Psoas muscle (tissue), 7 donors: ENCODE measurements at regions not wholly inside any gene's neighbourhood (a gene's known extent, or its start where the extent isn't known, plus 50 kb on each side); places are given as distances from the start of the nearest gene placed in this dataset.

ENCODE experiments used
- ATAC-seq, 4 donors: fragments of 200-7000 bp; cut with Tn5 transposase; one replicate each; pipeline ENCODE4 v1.9.1; 2020; ENCODE audit warnings: moderate library complexity in 3 of 4, mild to moderate bottlenecking in 2 of 4
- DNase-seq, 2 donors: peaks; one replicate each; pipeline ENCODE4 v3.0.0-alpha.2; 2020
- H3K27ac ChIP-seq: fragments of 200-600 bp; one replicate; pipeline ENCODE4 v1.8.0; 2022
- H3K27me3 ChIP-seq, 3 donors: fragments of 200-600 bp in 1 of 3; one replicate each; pipeline versions ENCODE4 v1.6.1 to v1.8.0; 2013 to 2022; ENCODE audit warnings: low read length in 2 of 3, mild to moderate bottlenecking in 2 of 3, moderate library complexity in 1 of 3; ENCODE audit not compliant: insufficient read depth in 3 of 3
- H3K36me3 ChIP-seq, 2 donors: fragments of 200-600 bp in 1 of 2; one replicate each; pipeline versions ENCODE4 v1.6.1 to v1.8.0; 2013 to 2022; ENCODE audit warnings: low read depth in 1 of 2, mild to moderate bottlenecking in 1 of 2, moderate library complexity in 1 of 2; ENCODE audit not compliant: insufficient read depth in 1 of 2
- H3K4me1 ChIP-seq: fragments of 200-600 bp; one replicate; pipeline ENCODE4 v1.8.0; 2022
- H3K4me3 ChIP-seq: fragments of 200-600 bp; one replicate; pipeline ENCODE4 v1.8.0; 2022; ENCODE audit warnings: mild to moderate bottlenecking
- H3K9me3 ChIP-seq: fragments of 200-600 bp; one replicate; pipeline ENCODE4 v1.8.0; 2022
- WGBS, 3 donors: extraction: QIAGEN DNeasy Blood & Tissue Kit; methylation state at CpG; one replicate each; pipeline versions ENCODE4 v1.1.6 to v1.1.7; 2013; 5-methylcytosine and 5-hydroxymethylcytosine counted together
- intact Hi-C, 2 donors: fragments of 100-400 bp; cut with DNase I; formaldehyde crosslinking; loops; one replicate each; pipeline versions ENCODE4 v1.11.0 to v1.14.2; 2022
- TF ChIP-seq, protein P1 (sequence below): fragments of 200-600 bp; IDR thresholded peaks from one replicate; pipeline ENCODE4 v1.8.0; 2022; ENCODE audit warnings: antibody characterized with exemption
- donor health status: healthy with polysubstance abuse.
- donor health status: DM: no; HTN: no; CAD: no; lungs with moderate emphysema.
- donor health status: Bipolar disorder and iron deficiency.
- donor health status: healthy.
- donor health status: DM: yes; HTN: yes; CAD: no.
- donor health status: DM: no; HTN: no; CAD: no.
- donor health status: DM: yes; HTN: yes; CAD: no.

DNA sequence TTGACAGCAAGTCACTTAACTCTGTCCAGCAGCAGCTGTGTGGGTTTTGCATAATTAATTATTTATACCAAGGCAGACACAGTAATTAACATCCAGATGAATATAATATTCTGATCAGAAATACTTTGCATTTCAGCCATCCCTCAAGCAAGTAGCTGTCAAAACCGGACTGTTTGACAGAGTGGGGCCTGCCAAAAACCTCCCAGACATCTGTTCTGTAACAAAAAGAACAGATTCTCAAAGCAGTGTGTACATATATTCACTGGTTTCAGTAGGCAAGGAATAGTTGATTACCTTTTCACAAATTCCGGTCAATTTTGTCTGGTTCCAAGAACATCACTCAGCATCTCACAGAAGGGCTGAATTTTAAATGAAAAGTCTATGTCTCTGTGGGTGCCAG, 291.6 kb downstream of the CMPK2 start:
- TF ChIP-seq, protein P1, sequence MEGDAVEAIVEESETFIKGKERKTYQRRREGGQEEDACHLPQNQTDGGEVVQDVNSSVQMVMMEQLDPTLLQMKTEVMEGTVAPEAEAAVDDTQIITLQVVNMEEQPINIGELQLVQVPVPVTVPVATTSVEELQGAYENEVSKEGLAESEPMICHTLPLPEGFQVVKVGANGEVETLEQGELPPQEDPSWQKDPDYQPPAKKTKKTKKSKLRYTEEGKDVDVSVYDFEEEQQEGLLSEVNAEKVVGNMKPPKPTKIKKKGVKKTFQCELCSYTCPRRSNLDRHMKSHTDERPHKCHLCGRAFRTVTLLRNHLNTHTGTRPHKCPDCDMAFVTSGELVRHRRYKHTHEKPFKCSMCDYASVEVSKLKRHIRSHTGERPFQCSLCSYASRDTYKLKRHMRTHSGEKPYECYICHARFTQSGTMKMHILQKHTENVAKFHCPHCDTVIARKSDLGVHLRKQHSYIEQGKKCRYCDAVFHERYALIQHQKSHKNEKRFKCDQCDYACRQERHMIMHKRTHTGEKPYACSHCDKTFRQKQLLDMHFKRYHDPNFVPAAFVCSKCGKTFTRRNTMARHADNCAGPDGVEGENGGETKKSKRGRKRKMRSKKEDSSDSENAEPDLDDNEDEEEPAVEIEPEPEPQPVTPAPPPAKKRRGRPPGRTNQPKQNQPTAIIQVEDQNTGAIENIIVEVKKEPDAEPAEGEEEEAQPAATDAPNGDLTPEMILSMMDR, result no peak
- Histone ChIP-seq H3K9me3 (no peaks in the 10 kb centered on the region), H3K36me3 (no peaks in the 10 kb centered on the region), H3K4me3 (no peak overlapping the region), H3K27me3 (no peaks in the 10 kb centered on the region), H3K4me1 (no peaks in the 10 kb centered on the region), H3K27ac (no peak overlapping the region)
- no peak for DNase-seq
- 37 to 49% (median 46%) methylated on average over 2 of the region's 2 CpGs for WGBS, 3 donors
- intact Hi-C loops, result no loop called here
- ATAC-seq, result no peak

DNA sequence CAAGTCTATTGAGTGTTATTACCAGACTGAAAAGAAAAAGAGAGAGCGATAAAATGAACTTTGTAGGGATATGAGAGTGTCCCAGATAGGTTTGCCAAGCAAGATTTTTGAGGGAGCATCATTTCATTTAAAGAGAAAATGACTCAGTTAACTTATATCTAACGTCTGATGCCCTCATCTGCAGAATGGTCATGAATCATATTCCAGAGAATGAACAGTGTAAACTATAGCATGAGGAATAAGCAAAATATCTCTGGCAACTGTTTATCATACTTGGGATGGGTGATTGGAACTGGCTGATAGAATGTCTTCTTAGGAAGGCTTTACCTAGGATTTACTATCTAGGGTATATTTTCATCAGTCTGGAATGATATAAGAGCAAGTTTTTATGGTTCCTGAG, 289.4 kb downstream of the CMPK2 start:
- H3K27ac ChIP-seq, result no peak overlapping the region
- intact Hi-C loops, result no loop called here
- DNase-seq (no peak), ATAC-seq (no peak)
- H3K27me3 ChIP-seq, result no peaks in the 10 kb centered on the region
- 75 to 89% (median 85%) methylated on average over 2 of the region's 2 CpGs for WGBS, 3 donors
- no peaks in the 10 kb centered on the region for H3K36me3 ChIP-seq
- no peak overlapping the region for H3K4me3 ChIP-seq
- TF ChIP-seq, protein P1, result no peak
- H3K4me1 ChIP-seq, result no peaks in the 10 kb centered on the region
- H3K9me3 ChIP-seq, result no peaks in the 10 kb centered on the region

GRCh38 chr2:6577960-6578359, 287.7 kb downstream of the CMPK2 start:
- H3K27me3 ChIP-seq, result no peaks in the 10 kb centered on the region

DNA sequence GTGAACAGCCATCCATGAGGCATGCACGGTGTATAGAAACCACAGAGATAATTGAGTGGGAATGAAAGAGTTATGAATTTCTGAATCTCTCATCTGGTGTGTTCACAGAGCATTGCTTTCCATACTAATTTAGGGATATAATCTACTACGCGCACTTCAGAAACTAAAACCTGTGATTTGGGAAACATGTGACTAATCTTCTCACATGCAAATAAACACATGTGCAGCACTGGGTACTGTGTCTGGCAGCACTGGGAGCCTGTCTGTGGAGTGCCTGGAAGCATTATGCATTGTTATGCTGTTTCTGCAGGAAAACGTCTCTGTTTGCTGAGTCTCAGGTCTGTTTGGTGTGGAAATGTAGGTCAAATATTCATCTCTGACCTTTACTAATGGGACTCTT, 287.3 kb downstream of the CMPK2 start:
- H3K4me3 ChIP-seq, result no peak overlapping the region
- WGBS, 3 donors, result 62 to 71% (median 62%) methylated on average over 4 of the region's 4 CpGs
- H3K27ac ChIP-seq, result no peak overlapping the region
- no peaks in the 10 kb centered on the region for H3K9me3 ChIP-seq
- ATAC-seq (no peak), DNase-seq (no peak)
- no peaks in the 10 kb centered on the region for H3K36me3 ChIP-seq
- no peaks in the 10 kb centered on the region for H3K27me3 ChIP-seq
- intact Hi-C loops, result no loop called here
- TF ChIP-seq, protein P1, result no peak
- no peaks in the 10 kb centered on the region for H3K4me1 ChIP-seq

More at GRCh38 chr2:6577960-6578359, 287.7 kb downstream of the CMPK2 start:
- no peaks in the 10 kb centered on the region for H3K4me1 ChIP-seq
- H3K9me3 ChIP-seq, result no peaks in the 10 kb centered on the region
- intact Hi-C loops, result no loop called here
- no peak overlapping the region for H3K27ac ChIP-seq
- TF ChIP-seq, protein P1, result no peak
- no peak for ATAC-seq
- no peak overlapping the region for H3K4me3 ChIP-seq
- WGBS, 3 donors, result 86 to 93% (median 87%) methylated on average over 3 of the region's 3 CpGs
- DNase-seq, result no peak
- no peaks in the 10 kb centered on the region for H3K36me3 ChIP-seq

GRCh38 chr2:6579281-6579680, 286.4 kb downstream of the CMPK2 start:
- DNase-seq (no peak), ATAC-seq (no peak)
- no peak overlapping the region for H3K4me3 ChIP-seq
- no peaks in the 10 kb centered on the region for H3K27me3 ChIP-seq
- H3K4me1 ChIP-seq, result no peaks in the 10 kb centered on the region
- no peaks in the 10 kb centered on the region for H3K9me3 ChIP-seq
- no peaks in the 10 kb centered on the region for H3K36me3 ChIP-seq
- intact Hi-C loops, result no loop called here
- TF ChIP-seq, protein P1, result no peak
- no peak overlapping the region for H3K27ac ChIP-seq
